Adrenal gland (tissue), 5 donors: ENCODE measurements at regions not wholly inside any gene's neighbourhood (a gene's known extent, or its start where the extent isn't known, plus 50 kb on each side); places are given as distances from the start of the nearest gene placed in this dataset.

Experiments
- CTCF ChIP-seq, 6 experiments: fragments of 450-650 bp in 4 of 6; fragments of 200-600 bp in 2 of 6; sonication (generic) in 1 of 6; IDR thresholded peaks; 1 replicate in 5 of 6; 2 replicates in 1 of 6; pipeline versions ENCODE4 v1.5.1 to v1.8.0; 2016 to 2021; ENCODE audit warnings: antibody characterized with exemption in 6 of 6, mild to moderate bottlenecking in 2 of 6, moderate library complexity in 1 of 6
- POLR2A ChIP-seq, 2 donors: fragments of 450-650 bp; IDR thresholded peaks; one replicate each; pipeline ENCODE4 v1.6.1; 2017; ENCODE audit warnings: antibody characterized with exemption in 2 of 2, mild to moderate bottlenecking in 2 of 2, moderate library complexity in 1 of 2
- donor health status: DM: no; HTN: no; CAD: no.

DNA sequence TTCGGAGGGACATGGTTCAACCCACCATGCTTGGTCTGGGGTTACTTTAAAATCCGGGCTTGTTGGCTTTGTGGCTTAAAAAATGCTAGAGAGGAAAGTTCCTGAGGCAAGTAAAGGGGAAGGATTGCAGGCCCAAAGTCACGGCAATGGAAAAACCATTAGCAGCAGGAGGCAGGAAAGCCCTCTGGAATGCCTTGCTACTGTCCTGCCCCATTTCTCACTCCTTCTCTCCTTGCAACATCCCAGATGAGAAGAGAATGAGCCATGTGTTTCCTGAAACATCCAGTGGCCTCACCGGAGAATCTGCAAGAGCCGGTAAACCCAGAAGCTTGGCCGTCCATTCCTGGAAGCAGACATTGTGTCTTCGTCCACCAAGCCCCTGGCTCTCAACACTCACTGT is 97.4 kb upstream of the LCLAT1 start:
- TF ChIP-seq CTCF (IDR thresholded peaks at IDR 0.05) (no peak), POLR2A (IDR thresholded peaks at IDR 0.05) (no peak)
